ENCODE measurements at regions not wholly inside any gene's neighbourhood (a gene's known extent, or its start where the extent isn't known, plus 50 kb on each side); places are given as distances from the start of the nearest gene placed in this dataset.

DNA sequence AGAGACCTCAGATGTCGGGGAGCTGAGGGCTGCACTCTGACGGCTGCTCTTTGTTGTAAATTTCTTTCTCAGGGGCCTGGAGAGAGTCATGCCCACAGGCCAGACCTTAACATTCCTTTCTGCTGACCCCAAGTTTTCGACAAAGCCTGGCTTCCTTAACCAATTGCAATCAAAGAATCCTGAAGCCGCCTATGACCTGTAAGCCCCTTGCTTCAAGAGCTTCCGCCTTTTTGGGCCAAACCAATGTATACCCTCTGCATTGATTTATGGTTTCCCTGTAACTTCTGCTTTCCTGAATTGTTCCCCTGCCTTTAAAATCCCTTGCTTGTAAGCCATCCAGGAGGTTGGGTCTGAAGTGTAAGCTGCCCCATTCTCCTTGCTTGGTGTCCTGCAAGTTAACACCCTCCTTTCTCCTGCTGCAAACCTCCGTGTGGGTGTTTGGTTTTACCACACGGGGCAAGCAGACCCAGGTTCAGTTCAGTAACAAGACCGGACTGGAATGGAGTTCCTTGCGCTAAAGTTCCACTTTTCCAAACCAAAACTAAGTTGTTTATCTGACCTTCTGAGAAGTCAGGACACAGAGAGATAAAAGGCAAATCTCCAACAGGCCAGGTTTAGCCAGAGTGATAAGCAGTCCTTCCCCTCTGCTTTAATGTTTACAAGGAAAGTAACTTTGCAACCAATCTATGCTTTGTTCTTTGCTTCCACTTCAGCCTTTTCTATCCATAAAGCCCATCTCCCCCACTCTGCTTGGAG is 141.6 kb downstream of the KCNJ12 start:
- in situ Hi-C loops (cut with HindIII; ENCODE audit: extremely low pct_ligation_motif_present, low pct_unique_long_range_greater_than_20kb), result loop anchor here (10.0 kb wide), 1 partner anchor 393 kb away; the partner anchor contains the start of gene DHRS7B
- no peak for FAIRE-seq
- Histone ChIP-seq H3K27ac (ENCODE audit: extremely low read length, insufficient read depth, low read length) (no peak overlapping the region), H3K79me2 (ENCODE audit: insufficient read depth, low read length) (no peaks in the 10 kb centered on the region), H4K20me1 (ENCODE audit: insufficient read depth, low read length) (no peaks in the 10 kb centered on the region), H2AFZ (ENCODE audit: low read length) (no peak overlapping the region), H3K4me1 (ENCODE audit: insufficient read depth, low read length) (no peaks in the 10 kb centered on the region), H3K9me3 (ENCODE audit: low read length) (no peaks in the 10 kb centered on the region), H3K4me3 (replicated peaks in 1 of 3; ENCODE audit: insufficient read depth in 1 of 3, low read depth in 2 of 3, low read length in 3 of 3) (no peak overlapping the region), H3K4me2 (ENCODE audit: low read depth, low read length) (no peak overlapping the region), H3K36me3 (replicated peaks in 1 of 2; ENCODE audit: control insufficient read depth in 1 of 2, insufficient read depth in 2 of 2, low read length in 2 of 2) (no peaks in the 10 kb centered on the region), H3K9ac (ENCODE audit: insufficient read depth, low read depth, low read length) (no peak overlapping the region), H3K27me3 (ENCODE audit: control insufficient read depth in 1 of 2, insufficient read depth in 2 of 2, low read length in 2 of 2) (peaks cover 2 to 12% of the 10 kb centered on the region in 2 experiments; a peak in 3 of 5 replicates)
- POLR2A ChIA-PET, result no interaction called here
- DNase-seq (ENCODE audit: low spot score), result no peak
- intact Hi-C loops (cut with micrococcal nuclease; ENCODE audit: unreplicated experiment), result loop anchor here (10.0 kb wide), 1 partner anchor 203 kb away; no protein-coding TSS in a partner anchor
- 6% methylated on average over 7 of the region's 9 CpGs for WGBS (ENCODE audit: low lambda C conversion rate)
- BruUV-seq (replicated peaks), result no TSS peak
- CTCF ChIA-PET (ENCODE audit: low intra/inter-chr PET ratio, low total read pairs), result no interaction called here
- ATAC-seq, result no peak
- TF ChIP-seq, protein P1, sequence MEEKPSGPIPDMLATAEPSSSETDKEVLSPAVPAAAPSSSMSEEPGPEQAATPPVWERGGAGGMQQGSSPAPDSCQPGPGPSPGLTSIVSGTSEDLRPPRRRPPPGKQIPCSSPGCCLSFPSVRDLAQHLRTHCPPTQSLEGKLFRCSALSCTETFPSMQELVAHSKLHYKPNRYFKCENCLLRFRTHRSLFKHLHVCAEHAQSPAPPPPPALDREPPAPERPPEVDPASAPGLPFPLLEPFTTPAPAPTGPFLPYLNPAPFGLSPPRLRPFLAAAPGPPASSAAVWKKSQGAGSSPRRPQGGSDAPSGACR (CRISPR knock-in tag; IDR thresholded peaks at IDR 0.05), result no peak
- TF ChIP-seq PITX1 (CRISPR knock-in tag; IDR thresholded peaks at IDR 0.05) (no peak), PHB2 (IDR thresholded peaks at IDR 0.05; ENCODE audit: partially characterized antibody) (no peak), RAD21 (CRISPR knock-in tag; IDR thresholded peaks at IDR 0.05) (no peak), ZNF12 (CRISPR knock-in tag; IDR thresholded peaks at IDR 0.05) (no peak), BCL6 (CRISPR knock-in tag; IDR thresholded peaks at IDR 0.05) (no peak), ISX (CRISPR knock-in tag; conservative IDR thresholded peaks at IDR 0.05) (no peak), IRF2 (CRISPR knock-in tag; IDR thresholded peaks at IDR 0.05) (no peak), CAMTA2 (CRISPR knock-in tag; IDR thresholded peaks at IDR 0.05; ENCODE audit: borderline replicate concordance) (no peak), ZFP90 (CRISPR knock-in tag; IDR thresholded peaks at IDR 0.05; ENCODE audit: borderline replicate concordance) (no peak), WIZ (CRISPR knock-in tag; IDR thresholded peaks at IDR 0.05) (no peak)
- TF ChIP-seq, protein P2, sequence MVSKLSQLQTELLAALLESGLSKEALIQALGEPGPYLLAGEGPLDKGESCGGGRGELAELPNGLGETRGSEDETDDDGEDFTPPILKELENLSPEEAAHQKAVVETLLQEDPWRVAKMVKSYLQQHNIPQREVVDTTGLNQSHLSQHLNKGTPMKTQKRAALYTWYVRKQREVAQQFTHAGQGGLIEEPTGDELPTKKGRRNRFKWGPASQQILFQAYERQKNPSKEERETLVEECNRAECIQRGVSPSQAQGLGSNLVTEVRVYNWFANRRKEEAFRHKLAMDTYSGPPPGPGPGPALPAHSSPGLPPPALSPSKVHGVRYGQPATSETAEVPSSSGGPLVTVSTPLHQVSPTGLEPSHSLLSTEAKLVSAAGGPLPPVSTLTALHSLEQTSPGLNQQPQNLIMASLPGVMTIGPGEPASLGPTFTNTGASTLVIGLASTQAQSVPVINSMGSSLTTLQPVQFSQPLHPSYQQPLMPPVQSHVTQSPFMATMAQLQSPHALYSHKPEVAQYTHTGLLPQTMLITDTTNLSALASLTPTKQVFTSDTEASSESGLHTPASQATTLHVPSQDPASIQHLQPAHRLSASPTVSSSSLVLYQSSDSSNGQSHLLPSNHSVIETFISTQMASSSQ (IDR thresholded peaks at IDR 0.05; ENCODE audit: low read depth), result no peak
- TF ChIP-seq, protein P2 (CRISPR knock-in tag; IDR thresholded peaks at IDR 0.05; ENCODE audit: borderline replicate concordance), result no peak

Measured in HepG2 (cell line).